ENCODE measurements at regions not wholly inside any gene's neighbourhood (a gene's known extent, or its start where the extent isn't known, plus 50 kb on each side); places are given as distances from the start of the nearest gene placed in this dataset.
"Not testable (repeated sequence)": the region's sequence is repeated elsewhere in the genome, so short reads cannot be mapped to it uniquely, and the experiment has no call there.

DNA sequence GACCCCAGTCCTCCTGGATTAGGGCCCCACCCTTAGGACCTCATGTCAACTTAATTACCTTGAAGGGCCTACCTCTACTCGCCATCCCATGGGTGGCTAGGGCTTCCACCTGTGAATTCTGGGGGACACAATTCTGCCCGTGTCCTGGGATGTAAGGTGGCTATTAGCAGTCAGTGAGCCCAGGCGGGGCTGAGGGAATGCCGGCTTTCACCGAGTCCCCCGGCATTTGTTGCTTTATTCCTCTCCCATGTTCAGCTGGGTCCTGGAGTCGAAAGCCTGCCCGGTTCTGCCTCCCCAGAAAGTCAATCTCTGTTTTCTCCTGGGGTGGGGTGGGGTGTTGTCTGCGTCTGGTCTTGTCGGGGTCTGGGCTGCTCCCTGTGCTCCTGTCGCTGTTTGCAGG lies 125.6 kb downstream of the GLRX3 start:
- DNase-seq: no peak

DNA sequence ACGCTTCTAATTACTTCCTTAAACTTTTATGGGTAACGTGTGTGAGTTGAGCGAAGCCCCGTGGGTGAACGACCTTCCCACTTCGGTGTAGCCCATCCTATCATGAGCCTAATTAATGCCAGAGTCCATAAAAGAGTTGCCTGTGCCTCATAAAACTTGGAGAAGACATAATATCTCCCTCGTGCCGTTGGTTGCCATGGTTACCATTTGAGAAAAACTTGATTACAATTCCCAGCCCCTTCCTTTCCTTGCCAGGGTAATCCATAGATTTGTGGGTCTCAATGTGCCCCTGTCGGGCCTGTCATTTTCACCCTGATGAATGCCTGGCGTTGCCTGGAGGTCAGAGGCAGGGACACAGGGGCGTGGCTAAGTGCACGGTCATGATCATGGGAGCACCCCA lies 127.1 kb downstream of the GLRX3 start:
- no peak for DNase-seq

- DNase-seq: no peak
These were observed 129.4 kb downstream of the GLRX3 start for GRCh38 chr10:130265542-130265941.

- no peak for DNase-seq
These were observed 146.5 kb downstream of the GLRX3 start for GRCh38 chr10:130282492-130283218.

DNA sequence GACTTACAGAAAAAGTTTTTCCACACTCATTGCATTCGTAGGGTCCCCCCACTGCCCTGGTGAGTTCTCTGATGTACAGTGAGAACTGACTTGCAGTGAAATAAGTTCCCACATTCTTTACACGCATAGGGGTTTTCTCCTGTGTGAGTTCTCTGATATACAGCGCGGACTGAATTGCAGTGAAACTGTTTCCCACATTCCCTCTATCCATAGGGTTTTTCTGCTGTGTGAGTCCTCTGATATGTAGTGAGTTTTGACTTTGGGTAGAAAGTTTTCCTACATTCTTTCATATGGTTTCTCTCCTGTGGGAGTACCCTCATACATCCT lies 147.0 kb downstream of the GLRX3 start:
- DNase-seq: no peak

GRCh38 chr10:130295761-130296160 lies 159.6 kb downstream of the GLRX3 start:
- DNase-seq: not testable (repeated sequence)

DNA sequence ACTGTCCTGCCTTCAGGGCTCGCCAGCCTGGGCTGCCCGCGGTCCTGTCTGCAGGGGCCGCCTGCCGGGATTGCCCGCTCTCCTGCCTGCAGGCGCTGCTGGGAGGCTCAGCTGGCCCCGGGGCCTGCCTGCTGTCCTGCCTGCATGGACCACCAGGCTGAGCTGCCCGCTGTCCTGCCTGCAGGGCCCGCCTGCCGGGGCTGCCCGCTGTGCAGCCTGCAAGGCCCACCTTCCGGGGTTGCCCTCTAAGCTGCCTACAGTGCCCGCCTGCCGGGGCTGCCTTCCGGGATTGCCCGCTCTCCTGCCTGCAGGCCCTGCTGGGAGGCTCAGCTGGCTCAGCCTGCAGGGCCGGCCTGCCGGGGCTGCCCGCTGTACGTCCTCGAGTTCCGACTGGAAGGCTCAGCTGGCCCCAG lies 164.4 kb downstream of the GLRX3 start:
- DNase-seq: no peak

DNA sequence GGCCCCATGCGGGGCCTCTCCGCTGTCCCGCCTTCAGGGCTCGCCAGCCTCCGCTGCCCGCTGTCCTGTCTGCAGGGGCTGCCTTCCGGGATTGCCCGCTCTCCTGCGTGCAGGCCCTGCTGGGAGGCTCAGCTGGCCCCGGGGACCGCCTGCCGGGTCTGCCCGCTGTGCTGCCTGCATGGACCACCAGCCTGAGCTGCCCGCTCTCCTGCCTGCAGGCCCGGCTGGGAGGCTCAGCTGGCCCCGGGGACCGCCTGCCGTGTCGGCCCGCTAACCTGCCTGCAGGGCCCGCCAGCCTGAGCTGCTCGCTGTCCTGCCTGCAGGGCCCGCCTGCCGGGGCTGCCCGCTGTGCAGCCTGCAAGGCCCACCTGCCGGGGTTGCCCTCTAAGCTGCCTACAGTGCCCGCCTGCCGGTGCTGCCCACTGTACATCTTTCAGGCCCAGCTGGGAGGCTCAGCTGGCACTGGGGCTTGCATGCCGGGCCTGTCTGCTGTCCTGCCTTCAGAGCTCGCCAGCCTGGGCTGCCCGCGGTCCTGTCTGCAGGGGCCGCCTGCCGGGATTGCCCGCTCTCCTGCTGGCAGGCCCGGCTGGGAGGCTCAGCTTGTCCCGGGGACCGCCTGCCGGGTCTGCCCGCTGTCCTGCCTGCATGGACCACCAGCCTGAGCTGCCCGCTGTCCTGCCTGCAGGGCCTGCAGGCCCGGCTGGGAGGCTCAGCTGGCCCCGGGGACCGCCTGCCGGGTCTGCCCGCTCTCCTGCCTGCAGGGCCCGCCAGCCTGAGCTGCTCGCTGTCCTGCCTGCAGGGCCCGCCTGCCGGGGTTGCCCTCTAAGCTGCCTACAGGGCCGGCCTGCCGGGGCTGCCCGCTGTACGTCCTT lies 165.1 kb downstream of the GLRX3 start:
- no peak for DNase-seq

- no peak for DNase-seq
These were observed 190.8 kb downstream of the GLRX3 start for GRCh38 chr10:130326954-130327353.

- no peak for DNase-seq
These were observed 193.6 kb downstream of the GLRX3 start for GRCh38 chr10:130329792-130330191.

- no peak for DNase-seq
These were observed 197.0 kb downstream of the GLRX3 start for GRCh38 chr10:130333185-130333584.

DNA sequence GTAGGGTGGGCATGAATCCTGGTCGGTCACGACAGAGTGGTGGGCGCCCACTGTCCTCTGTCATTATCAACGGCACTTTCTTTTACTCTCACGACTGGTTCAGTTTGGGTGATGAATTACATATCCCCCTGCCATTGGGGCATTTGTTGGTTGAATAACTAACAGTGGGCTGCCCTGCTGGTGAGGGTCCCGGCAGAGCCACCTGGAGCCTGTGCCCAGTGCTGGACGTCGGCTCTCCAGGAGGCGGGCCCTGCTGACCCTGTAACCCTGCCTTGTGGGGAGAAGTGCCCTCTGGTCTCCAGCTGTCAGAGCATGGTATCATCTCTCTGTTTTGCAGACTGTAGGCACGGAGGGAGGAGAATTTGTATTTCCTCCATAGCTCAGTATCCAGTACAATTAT lies 199.1 kb downstream of the GLRX3 start:
- DNase-seq: no peak

DNA sequence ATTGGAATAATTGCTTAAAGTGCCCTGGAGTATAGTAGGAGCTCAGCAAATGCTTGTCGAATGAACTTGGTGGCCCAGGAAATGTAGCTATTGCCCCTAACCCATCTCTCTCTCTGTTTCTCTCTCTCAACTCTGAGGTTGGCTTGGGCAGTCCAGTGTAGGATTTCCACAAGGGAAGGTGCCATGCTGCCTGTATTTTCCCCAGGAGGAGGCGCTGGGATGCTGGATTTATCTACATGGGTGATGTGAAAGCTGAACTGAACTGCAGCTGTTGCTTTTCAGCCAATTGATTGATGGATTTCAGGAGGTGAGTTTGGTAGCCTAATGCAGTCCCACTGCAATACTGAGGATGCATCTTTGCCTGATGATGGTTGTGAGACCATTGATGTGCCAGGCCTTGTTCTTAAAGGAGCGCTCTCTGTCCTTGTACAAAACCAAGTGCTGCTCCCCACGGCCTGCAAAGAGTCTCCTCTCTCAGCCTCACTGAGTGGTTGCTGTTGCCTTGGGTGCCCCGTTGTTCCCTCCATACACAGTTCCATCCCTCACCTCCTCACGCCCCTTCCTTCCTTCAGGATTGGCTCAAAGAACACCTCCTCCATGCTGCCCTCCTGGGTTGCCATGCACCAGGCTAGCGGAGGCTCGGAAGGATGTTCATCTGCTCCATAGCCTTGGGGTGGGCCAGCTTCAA lies 200.6 kb downstream of the GLRX3 start:
- no peak for DNase-seq

DNA sequence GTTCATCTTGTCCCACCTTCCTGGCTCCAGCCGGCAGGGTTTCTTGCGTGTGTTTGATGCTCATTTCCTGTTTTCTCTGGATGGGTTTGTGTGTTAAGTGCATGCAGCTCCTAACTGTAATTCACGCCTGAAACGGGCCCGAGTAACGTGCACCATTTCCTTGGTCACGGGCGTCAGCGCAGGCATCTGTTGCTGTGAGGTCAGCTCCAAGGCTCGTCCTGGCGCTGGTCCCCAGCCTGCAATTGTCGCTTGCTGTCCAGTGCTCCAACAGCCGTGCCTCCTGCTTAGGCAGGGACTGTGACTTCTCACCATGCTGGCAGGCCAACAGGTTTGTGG lies 201.1 kb downstream of the GLRX3 start:
- no peak for DNase-seq

- DNase-seq: no peak
These were observed 201.8 kb downstream of the GLRX3 start for GRCh38 chr10:130337696-130338635.

GRCh38 chr10:130338636-130339024 lies 202.4 kb downstream of the GLRX3 start:
- DNase-seq: no peak

DNA sequence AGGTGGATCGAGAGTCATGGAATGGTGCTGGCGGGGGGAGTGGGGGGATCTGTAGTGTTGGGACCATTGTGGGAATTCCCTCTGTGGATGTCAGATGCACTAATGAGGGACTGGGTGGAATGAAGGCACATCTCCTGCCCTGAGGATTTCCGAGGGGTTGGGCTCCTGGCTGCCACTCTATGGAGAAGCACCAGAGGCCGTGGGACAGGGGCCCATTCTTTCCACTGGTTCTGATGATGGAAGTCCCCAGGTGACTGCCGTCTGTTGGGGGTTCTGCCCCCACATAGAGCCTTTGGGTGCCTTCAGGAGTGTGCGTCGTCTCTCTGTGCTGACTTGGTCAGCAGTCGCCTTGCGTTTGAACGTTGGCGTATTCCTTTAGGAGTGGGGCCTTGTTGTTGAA lies 202.9 kb downstream of the GLRX3 start:
- no peak for DNase-seq

DNA sequence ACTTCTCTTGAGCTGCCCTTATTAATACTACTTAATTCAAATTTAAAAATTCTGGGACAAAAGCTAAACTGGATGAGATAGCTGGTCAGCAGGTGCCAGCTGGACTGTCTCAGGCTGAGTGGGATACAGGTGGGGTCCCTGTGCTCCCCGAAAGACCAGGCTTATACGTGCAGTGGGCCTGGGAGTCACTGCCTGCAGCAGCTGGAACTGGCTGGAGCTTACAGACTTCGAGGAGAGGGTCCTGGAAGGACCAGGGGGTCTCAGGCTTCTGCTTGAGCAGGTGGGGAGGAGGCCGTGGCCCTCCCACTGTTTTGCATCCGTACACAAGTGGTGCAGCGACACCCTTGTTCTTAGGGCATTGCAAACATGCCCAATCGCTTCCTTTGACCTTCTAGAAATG lies 203.7 kb downstream of the GLRX3 start:
- DNase-seq: no peak

DNA sequence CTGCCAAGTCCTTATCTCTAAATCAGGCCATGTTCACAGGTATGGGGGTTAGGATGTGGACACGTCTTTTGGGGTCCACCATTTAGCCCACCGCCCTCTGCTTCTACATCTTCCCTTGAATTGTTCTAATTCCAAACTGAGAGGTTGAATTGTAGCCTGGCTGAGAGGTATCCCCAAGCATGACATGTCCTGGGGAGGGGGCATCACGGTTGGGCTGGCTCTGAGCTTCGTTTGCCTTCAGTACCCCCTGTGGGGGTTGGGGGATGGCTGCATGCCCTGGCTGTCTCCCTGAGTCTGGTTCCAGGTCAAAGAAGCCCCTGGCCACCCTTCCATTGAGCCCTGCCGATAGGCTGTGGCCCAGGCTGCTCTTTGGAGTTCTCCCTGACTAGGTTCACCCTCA lies 204.6 kb downstream of the GLRX3 start:
- no peak for DNase-seq

DNA sequence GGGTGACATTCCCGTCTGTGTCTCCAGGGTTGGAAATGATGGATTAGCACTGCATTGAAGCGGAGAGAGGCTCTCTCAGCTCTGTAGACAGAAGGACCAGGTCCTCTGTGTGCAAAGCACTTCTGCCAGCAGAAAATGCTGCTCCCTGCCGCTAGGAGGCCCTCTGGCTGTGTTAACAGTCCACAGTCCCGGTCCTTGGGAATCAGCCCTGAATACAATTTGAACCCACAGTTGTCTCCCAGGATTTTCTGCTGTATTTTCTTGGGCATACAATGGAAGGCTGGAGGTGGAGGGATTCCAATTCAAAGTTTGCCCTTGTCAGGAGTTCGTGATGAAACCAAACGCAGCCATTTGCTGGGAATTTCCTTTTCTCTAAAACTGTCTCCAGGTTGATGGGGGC lies 205.2 kb downstream of the GLRX3 start:
- no peak for DNase-seq

DNA sequence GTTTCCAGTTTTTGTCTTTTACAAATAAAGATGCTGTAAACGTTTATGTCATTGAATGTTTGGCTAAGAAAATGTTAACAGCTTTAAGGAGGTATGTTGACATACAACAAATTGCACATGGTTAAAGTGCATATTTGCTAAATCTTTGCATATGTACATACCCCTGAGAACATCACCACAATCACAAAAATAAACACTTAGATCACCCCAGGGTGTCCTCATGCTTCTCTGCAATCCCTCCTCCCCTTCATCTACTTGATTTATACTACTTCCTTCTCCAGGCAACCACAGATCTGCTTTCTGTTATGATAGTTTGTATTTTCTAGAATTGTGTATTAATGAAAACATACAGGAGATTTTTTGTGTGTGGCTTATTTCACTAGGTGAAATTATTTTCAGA lies 209.5 kb downstream of the GLRX3 start:
- no peak for DNase-seq

DNA sequence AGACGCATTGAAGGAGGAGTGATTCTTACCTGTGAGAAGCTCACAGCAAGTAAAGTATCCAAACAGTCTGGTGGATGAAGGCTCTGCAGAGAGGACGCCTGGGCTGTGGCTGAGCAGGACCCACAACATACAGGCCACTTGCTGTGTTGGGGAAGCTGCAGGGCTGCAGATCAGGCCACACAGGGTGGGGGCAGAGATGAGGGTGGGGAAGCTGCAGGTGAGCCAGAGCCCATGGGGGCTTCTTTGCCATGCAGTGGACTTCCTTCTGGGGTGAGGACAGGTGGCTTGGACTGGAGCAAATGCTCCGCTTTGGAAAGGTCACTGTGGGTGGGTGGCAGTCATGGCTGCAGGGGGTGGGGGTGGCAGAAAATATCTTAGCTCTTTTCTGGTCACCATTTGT lies 214.8 kb downstream of the GLRX3 start:
- no peak for DNase-seq

All from occipital lobe (tissue), 1 donor.